ENCODE measurements at regions not wholly inside any gene's neighbourhood (a gene's known extent, or its start where the extent isn't known, plus 50 kb on each side); places are given as distances from the start of the nearest gene placed in this dataset.

- no peaks in the 10 kb centered on the region for H4K20me1 ChIP-seq (ENCODE audit: low read depth)
- H3F3A ChIP-seq (ENCODE audit: low read depth) = peaks cover 3% of the 10 kb centered on the region
- H3K9me3 Mint-ChIP-seq = no peaks in the 10 kb centered on the region
- H3K27me3 ChIP-seq = no peaks in the 10 kb centered on the region
- no peak overlapping the region for H3K4me3 ChIP-seq
- H3K27me3 Mint-ChIP-seq (ENCODE audit: insufficient read depth, low read depth) = peaks cover 5% of the 10 kb centered on the region
- no peak overlapping the region for H3K4me2 ChIP-seq
- H3K79me2 ChIP-seq (ENCODE audit: low read depth) = no peaks in the 10 kb centered on the region
- H3K27ac ChIP-seq = no peak overlapping the region
- no peaks in the 10 kb centered on the region for H3K36me3 Mint-ChIP-seq
- H3K4me3 Mint-ChIP-seq = no peak overlapping the region
- no peak overlapping the region for H3K27ac Mint-ChIP-seq
- H3K9me3 ChIP-seq (ENCODE audit: low read depth) = no peaks in the 10 kb centered on the region
- TF ChIP-seq, protein P1, sequence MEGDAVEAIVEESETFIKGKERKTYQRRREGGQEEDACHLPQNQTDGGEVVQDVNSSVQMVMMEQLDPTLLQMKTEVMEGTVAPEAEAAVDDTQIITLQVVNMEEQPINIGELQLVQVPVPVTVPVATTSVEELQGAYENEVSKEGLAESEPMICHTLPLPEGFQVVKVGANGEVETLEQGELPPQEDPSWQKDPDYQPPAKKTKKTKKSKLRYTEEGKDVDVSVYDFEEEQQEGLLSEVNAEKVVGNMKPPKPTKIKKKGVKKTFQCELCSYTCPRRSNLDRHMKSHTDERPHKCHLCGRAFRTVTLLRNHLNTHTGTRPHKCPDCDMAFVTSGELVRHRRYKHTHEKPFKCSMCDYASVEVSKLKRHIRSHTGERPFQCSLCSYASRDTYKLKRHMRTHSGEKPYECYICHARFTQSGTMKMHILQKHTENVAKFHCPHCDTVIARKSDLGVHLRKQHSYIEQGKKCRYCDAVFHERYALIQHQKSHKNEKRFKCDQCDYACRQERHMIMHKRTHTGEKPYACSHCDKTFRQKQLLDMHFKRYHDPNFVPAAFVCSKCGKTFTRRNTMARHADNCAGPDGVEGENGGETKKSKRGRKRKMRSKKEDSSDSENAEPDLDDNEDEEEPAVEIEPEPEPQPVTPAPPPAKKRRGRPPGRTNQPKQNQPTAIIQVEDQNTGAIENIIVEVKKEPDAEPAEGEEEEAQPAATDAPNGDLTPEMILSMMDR (IDR thresholded peaks at IDR 0.05) = no peak
- TF ChIP-seq EZH2phosphoT487 (IDR thresholded peaks at IDR 0.05) = no peak
- no peak for TF ChIP-seq EZH2 (IDR thresholded peaks at IDR 0.05)
- H2AFZ ChIP-seq (replicated peaks) = no peak overlapping the region
- DNase-seq (ENCODE audit: low spot score) = no peak
- peaks cover 52% of the 10 kb centered on the region for H3K4me1 Mint-ChIP-seq
- H3K36me3 ChIP-seq = no peaks in the 10 kb centered on the region
- H3K4me1 ChIP-seq = peaks cover 38% of the 10 kb centered on the region
- no peak overlapping the region for H3K9ac ChIP-seq
Observed at GRCh38 chr2:200092235-200092634, 136.9 kb downstream of the MAIP1 start.

GRCh38 chr2:200095436-200095835, 140.1 kb downstream of the MAIP1 start:
- no peak overlapping the region for H3K27ac ChIP-seq
- TF ChIP-seq EZH2 (IDR thresholded peaks at IDR 0.05) (no peak), EZH2phosphoT487 (IDR thresholded peaks at IDR 0.05) (no peak)
- TF ChIP-seq, protein P1 (IDR thresholded peaks at IDR 0.05) = no peak
- H3K9me3 Mint-ChIP-seq = no peaks in the 10 kb centered on the region
- H3K4me3 ChIP-seq = no peak overlapping the region
- DNase-seq (ENCODE audit: low spot score) = no peak
- no peaks in the 10 kb centered on the region for H3K27me3 Mint-ChIP-seq (ENCODE audit: insufficient read depth, low read depth)
- H3K4me1 ChIP-seq = peaks cover 17% of the 10 kb centered on the region
- H2AFZ ChIP-seq (replicated peaks) = peak overlapping the region; percentile 22
- no peaks in the 10 kb centered on the region for H3K27me3 ChIP-seq
- no peaks in the 10 kb centered on the region for H3K36me3 ChIP-seq
- H3K4me2 ChIP-seq = no peak overlapping the region
- H3K9me3 ChIP-seq (ENCODE audit: low read depth) = no peaks in the 10 kb centered on the region
- no peak overlapping the region for H3K27ac Mint-ChIP-seq
- H3K36me3 Mint-ChIP-seq = no peaks in the 10 kb centered on the region
- no peak overlapping the region for H3K4me3 Mint-ChIP-seq
- H3K9ac ChIP-seq = no peak overlapping the region
- no peaks in the 10 kb centered on the region for H4K20me1 ChIP-seq (ENCODE audit: low read depth)
- H3K4me1 Mint-ChIP-seq = peaks cover 25% of the 10 kb centered on the region
- H3F3A ChIP-seq (ENCODE audit: low read depth) = no peaks in the 10 kb centered on the region
- H3K79me2 ChIP-seq (ENCODE audit: low read depth) = no peaks in the 10 kb centered on the region

GRCh38 chr2:200099256-200099655, 143.9 kb downstream of the MAIP1 start:
- H3K9me3 Mint-ChIP-seq = no peaks in the 10 kb centered on the region
- H3K9ac ChIP-seq = no peak overlapping the region
- H3K4me3 ChIP-seq = no peak overlapping the region
- H3K4me1 Mint-ChIP-seq = peaks cover 8% of the 10 kb centered on the region
- peaks cover 4% of the 10 kb centered on the region for H3K4me1 ChIP-seq
- H3K36me3 ChIP-seq = no peaks in the 10 kb centered on the region
- no peaks in the 10 kb centered on the region for H3K36me3 Mint-ChIP-seq
- H3K79me2 ChIP-seq (ENCODE audit: low read depth) = no peaks in the 10 kb centered on the region
- H4K20me1 ChIP-seq (ENCODE audit: low read depth) = no peaks in the 10 kb centered on the region
- no peaks in the 10 kb centered on the region for H3K9me3 ChIP-seq (ENCODE audit: low read depth)
- no peak overlapping the region for H3K4me2 ChIP-seq
- no peak for DNase-seq (ENCODE audit: low spot score)
- H3F3A ChIP-seq (ENCODE audit: low read depth) = no peaks in the 10 kb centered on the region
- no peaks in the 10 kb centered on the region for H3K27me3 ChIP-seq
- TF ChIP-seq EZH2phosphoT487 (IDR thresholded peaks at IDR 0.05) = no peak
- TF ChIP-seq, protein P1 (IDR thresholded peaks at IDR 0.05) = no peak
- no peak for TF ChIP-seq EZH2 (IDR thresholded peaks at IDR 0.05)
- no peak overlapping the region for H3K27ac ChIP-seq
- no peak overlapping the region for H3K27ac Mint-ChIP-seq
- no peak overlapping the region for H2AFZ ChIP-seq (replicated peaks)
- H3K27me3 Mint-ChIP-seq (ENCODE audit: insufficient read depth, low read depth) = no peaks in the 10 kb centered on the region
- no peak overlapping the region for H3K4me3 Mint-ChIP-seq
